ENCODE measurements at regions not wholly inside any gene's neighbourhood (a gene's known extent, or its start where the extent isn't known, plus 50 kb on each side); places are given as distances from the start of the nearest gene placed in this dataset.

DNA sequence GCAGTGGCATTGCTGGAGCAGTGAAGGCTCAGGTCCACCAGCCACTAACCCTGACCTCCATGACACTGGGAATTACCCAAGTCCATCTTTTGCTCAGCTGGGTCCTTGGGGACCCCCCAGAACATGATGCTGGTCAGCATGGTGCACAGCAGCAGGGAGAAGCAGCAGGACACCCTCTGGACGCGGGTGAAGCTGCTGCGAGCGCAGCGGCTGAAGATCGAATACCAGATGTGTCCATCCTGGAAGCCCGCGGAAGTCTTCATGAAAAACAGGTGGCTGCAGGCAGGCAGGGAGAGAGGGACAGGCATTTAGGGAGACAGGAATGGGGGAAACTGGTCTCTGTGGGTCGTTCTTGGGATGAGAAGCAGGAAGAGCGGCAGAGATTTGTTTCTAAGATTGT lies 53.4 kb upstream of the GCSH start:
- Mint-ChIP-seq H3K27ac (no peak overlapping the region), H3K36me3 (ENCODE audit: low read depth) (no peaks in the 10 kb centered on the region), H3K4me3 (no peak overlapping the region), H3K4me1 (no peaks in the 10 kb centered on the region), H3K27me3 (ENCODE audit: insufficient read depth) (no peaks in the 10 kb centered on the region), H3K9me3 (no peaks in the 10 kb centered on the region)
- no peak for DNase-seq
- no peaks in the 10 kb centered on the region for H3K4me1 ChIP-seq (ENCODE audit: control insufficient read depth, insufficient read depth, low read length)
- H3K27me3 ChIP-seq (ENCODE audit: control insufficient read depth, insufficient read depth, low read length, poor library complexity, severe bottlenecking), result no peaks in the 10 kb centered on the region
- WGBS, 2 experiments (ENCODE audit: insufficient coverage in 1 of 2, insufficient read length in 1 of 2), result 93 to 100% methylated on average over 3 to 10 of the region's 10 CpGs
- H3K27ac ChIP-seq (ENCODE audit: low read depth, low read length), result no peak overlapping the region
- no peak overlapping the region for H3K9ac ChIP-seq (ENCODE audit: extremely low read depth, low read length, poor library complexity, severe bottlenecking)
- no peaks in the 10 kb centered on the region for H3K36me3 ChIP-seq (ENCODE audit: control insufficient read depth, insufficient read depth, low read length)
- H3K4me3 ChIP-seq (ENCODE audit: low read length), result no peak overlapping the region
- TF ChIP-seq, protein P1, sequence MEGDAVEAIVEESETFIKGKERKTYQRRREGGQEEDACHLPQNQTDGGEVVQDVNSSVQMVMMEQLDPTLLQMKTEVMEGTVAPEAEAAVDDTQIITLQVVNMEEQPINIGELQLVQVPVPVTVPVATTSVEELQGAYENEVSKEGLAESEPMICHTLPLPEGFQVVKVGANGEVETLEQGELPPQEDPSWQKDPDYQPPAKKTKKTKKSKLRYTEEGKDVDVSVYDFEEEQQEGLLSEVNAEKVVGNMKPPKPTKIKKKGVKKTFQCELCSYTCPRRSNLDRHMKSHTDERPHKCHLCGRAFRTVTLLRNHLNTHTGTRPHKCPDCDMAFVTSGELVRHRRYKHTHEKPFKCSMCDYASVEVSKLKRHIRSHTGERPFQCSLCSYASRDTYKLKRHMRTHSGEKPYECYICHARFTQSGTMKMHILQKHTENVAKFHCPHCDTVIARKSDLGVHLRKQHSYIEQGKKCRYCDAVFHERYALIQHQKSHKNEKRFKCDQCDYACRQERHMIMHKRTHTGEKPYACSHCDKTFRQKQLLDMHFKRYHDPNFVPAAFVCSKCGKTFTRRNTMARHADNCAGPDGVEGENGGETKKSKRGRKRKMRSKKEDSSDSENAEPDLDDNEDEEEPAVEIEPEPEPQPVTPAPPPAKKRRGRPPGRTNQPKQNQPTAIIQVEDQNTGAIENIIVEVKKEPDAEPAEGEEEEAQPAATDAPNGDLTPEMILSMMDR (conservative IDR thresholded peaks at IDR 0.05), result no peak
- no peaks in the 10 kb centered on the region for H3K9me3 ChIP-seq (ENCODE audit: control insufficient read depth, low read length)

DNA sequence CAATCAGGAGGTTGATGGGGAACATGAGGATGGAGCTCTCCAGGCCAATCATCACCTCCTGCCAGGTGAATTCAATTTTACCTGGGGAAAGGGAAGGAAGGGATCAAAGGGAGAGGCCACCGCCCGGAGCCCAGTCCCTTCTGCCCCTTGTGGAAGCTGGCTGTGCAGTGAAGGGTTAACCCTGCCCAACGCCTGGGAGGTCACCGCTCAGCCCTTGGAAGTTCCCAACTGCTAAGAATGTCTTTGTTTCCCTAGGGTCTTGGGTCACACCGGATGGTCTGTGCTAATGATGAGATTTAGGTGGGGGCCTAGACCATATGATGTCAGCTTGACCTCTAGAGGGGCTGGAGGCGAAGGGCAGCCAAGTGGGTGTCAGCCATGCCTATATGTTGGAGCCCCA lies 52.1 kb upstream of the GCSH start:
- Histone ChIP-seq H3K27ac (ENCODE audit: low read depth, low read length) (no peak overlapping the region), H3K36me3 (ENCODE audit: control insufficient read depth, insufficient read depth, low read length) (no peaks in the 10 kb centered on the region), H3K4me3 (ENCODE audit: low read length) (no peak overlapping the region), H3K27me3 (ENCODE audit: control insufficient read depth, insufficient read depth, low read length, poor library complexity, severe bottlenecking) (no peaks in the 10 kb centered on the region), H3K4me1 (ENCODE audit: control insufficient read depth, insufficient read depth, low read length) (no peaks in the 10 kb centered on the region), H3K9me3 (ENCODE audit: control insufficient read depth, low read length) (no peaks in the 10 kb centered on the region), H3K9ac (ENCODE audit: extremely low read depth, low read length, poor library complexity, severe bottlenecking) (no peak overlapping the region)
- H3K36me3 Mint-ChIP-seq (ENCODE audit: low read depth), result no peaks in the 10 kb centered on the region
- H3K4me1 Mint-ChIP-seq, result no peaks in the 10 kb centered on the region
- H3K27ac Mint-ChIP-seq, result no peak overlapping the region
- WGBS, 2 experiments (ENCODE audit: insufficient coverage in 1 of 2, insufficient read length in 1 of 2), result 71 to 78% methylated on average over 3 to 6 of the region's 6 CpGs
- no peaks in the 10 kb centered on the region for H3K27me3 Mint-ChIP-seq (ENCODE audit: insufficient read depth)
- DNase-seq, result peak; percentile 60
- no peak overlapping the region for H3K4me3 Mint-ChIP-seq
- TF ChIP-seq, protein P1 (conservative IDR thresholded peaks at IDR 0.05), result no peak
- no peaks in the 10 kb centered on the region for H3K9me3 Mint-ChIP-seq

Measured in endodermal cell (in vitro differentiated cells).